ENCODE measurements at regions not wholly inside any gene's neighbourhood (a gene's known extent, or its start where the extent isn't known, plus 50 kb on each side); places are given as distances from the start of the nearest gene placed in this dataset.

DNA sequence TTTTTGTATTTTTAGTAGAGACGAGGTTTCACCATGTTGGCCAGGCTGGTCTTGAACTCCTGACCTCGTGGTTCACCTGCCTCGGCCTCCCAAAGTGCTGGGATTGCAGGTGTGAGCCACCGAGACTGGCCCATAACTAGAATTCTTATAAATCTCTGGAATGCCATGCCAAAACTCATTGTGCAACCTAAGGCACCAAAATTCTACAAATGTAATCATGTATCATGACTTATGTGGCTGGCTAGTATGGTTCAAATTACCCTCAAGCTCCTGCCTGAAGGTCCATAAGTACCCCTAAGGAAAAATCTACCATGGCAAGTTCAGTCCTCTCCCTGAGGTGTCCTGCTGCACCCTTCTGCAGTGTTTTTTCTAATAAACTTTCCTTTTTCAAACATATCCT, 63.8 kb upstream of the CSF1 start:
- Histone ChIP-seq H3K27me3 (ENCODE audit: insufficient read depth, low read depth) (no peaks in the 10 kb centered on the region), H4K20me1 (ENCODE audit: insufficient read depth) (no peaks in the 10 kb centered on the region), H3F3A (ENCODE audit: insufficient read depth, low read depth) (peaks cover 14% of the 10 kb centered on the region; the same call in 1 of the 2 replicates), H3K9me3 (ENCODE audit: insufficient read depth, low read depth) (no peaks in the 10 kb centered on the region), H3K27ac (no peak overlapping the region), H3K79me2 (ENCODE audit: low read depth) (no peaks in the 10 kb centered on the region), H3K36me3 (ENCODE audit: low read depth) (no peaks in the 10 kb centered on the region), H2AFZ (no peak overlapping the region), H3K4me1 (replicated peaks; ENCODE audit: insufficient read depth) (peaks cover 17% of the 10 kb centered on the region), H3K4me3 (no peak overlapping the region), H3K4me2 (no peak overlapping the region), H3K9me2 (ENCODE audit: insufficient read depth) (no peaks in the 10 kb centered on the region)
- intact Hi-C loops (cut with micrococcal nuclease; ENCODE audit: unreplicated experiment) = no loop called here
- TF ChIP-seq EZH2 (IDR thresholded peaks at IDR 0.05; ENCODE audit: low read depth) = no peak
- TF ChIP-seq, protein P1, sequence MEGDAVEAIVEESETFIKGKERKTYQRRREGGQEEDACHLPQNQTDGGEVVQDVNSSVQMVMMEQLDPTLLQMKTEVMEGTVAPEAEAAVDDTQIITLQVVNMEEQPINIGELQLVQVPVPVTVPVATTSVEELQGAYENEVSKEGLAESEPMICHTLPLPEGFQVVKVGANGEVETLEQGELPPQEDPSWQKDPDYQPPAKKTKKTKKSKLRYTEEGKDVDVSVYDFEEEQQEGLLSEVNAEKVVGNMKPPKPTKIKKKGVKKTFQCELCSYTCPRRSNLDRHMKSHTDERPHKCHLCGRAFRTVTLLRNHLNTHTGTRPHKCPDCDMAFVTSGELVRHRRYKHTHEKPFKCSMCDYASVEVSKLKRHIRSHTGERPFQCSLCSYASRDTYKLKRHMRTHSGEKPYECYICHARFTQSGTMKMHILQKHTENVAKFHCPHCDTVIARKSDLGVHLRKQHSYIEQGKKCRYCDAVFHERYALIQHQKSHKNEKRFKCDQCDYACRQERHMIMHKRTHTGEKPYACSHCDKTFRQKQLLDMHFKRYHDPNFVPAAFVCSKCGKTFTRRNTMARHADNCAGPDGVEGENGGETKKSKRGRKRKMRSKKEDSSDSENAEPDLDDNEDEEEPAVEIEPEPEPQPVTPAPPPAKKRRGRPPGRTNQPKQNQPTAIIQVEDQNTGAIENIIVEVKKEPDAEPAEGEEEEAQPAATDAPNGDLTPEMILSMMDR (conservative IDR thresholded peaks at IDR 0.05) = no peak
- no peak for DNase-seq
- ChIA-PET CTCF (no interaction called here), POLR2A (ENCODE audit: unreplicated experiment) (no interaction called here)
- BruUV-seq (replicated peaks) = no TSS peak

DNA sequence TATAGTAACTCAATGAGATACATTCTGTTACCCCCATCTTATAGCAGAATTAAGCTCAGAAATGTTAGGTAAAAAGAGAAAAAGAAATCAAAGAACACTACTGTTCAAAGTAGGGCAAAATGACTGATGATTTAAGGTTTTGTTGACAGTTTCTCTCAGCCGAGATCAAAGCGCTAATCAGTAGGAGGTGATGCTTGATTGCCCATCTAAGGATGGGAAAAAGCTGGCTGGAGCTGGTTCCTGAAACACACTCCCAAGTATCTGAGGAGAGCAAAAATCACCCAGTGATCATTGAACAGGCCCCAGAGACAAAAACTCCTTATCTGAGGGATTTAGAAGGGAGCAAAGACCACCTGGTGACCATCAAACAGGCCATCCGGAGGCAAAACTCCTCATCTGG, 64.5 kb upstream of the CSF1 start:
- intact Hi-C loops (cut with micrococcal nuclease; ENCODE audit: unreplicated experiment) = no loop called here
- CTCF ChIA-PET = no interaction called here
- POLR2A ChIA-PET (ENCODE audit: unreplicated experiment) = no interaction called here
- DNase-seq = no peak
- H2AFZ ChIP-seq = no peak overlapping the region
- H4K20me1 ChIP-seq (ENCODE audit: insufficient read depth) = no peaks in the 10 kb centered on the region
- H3K36me3 ChIP-seq (ENCODE audit: low read depth) = no peaks in the 10 kb centered on the region
- no peak overlapping the region for H3K27ac ChIP-seq
- H3K9me2 ChIP-seq (ENCODE audit: insufficient read depth) = no peaks in the 10 kb centered on the region
- H3K4me3 ChIP-seq = no peak overlapping the region
- H3K27me3 ChIP-seq (ENCODE audit: insufficient read depth, low read depth) = no peaks in the 10 kb centered on the region
- H3K4me2 ChIP-seq = no peak overlapping the region
- TF ChIP-seq EZH2 (IDR thresholded peaks at IDR 0.05; ENCODE audit: low read depth) = no peak
- TF ChIP-seq, protein P1 (conservative IDR thresholded peaks at IDR 0.05) = no peak
- H3K4me1 ChIP-seq (replicated peaks; ENCODE audit: insufficient read depth) = peaks cover 17% of the 10 kb centered on the region
- peaks cover 14% of the 10 kb centered on the region; the same call in 1 of the 2 replicates for H3F3A ChIP-seq (ENCODE audit: insufficient read depth, low read depth)
- H3K79me2 ChIP-seq (ENCODE audit: low read depth) = no peaks in the 10 kb centered on the region
- no TSS peak for BruUV-seq (replicated peaks)
- no peaks in the 10 kb centered on the region for H3K9me3 ChIP-seq (ENCODE audit: insufficient read depth, low read depth)

- Histone ChIP-seq H3F3A (ENCODE audit: insufficient read depth, low read depth) (peaks cover 13% of the 10 kb centered on the region; the same call in 1 of the 2 replicates), H3K9me2 (ENCODE audit: insufficient read depth) (no peaks in the 10 kb centered on the region), H4K20me1 (ENCODE audit: insufficient read depth) (no peaks in the 10 kb centered on the region), H3K36me3 (ENCODE audit: low read depth) (no peaks in the 10 kb centered on the region), H3K27ac (no peak overlapping the region), H3K4me2 (no peak overlapping the region), H3K4me1 (replicated peaks; ENCODE audit: insufficient read depth) (peaks cover 12% of the 10 kb centered on the region), H3K27me3 (ENCODE audit: insufficient read depth, low read depth) (no peaks in the 10 kb centered on the region), H3K4me3 (no peak overlapping the region), H2AFZ (no peak overlapping the region), H3K9me3 (ENCODE audit: insufficient read depth, low read depth) (no peaks in the 10 kb centered on the region), H3K79me2 (ENCODE audit: low read depth) (no peaks in the 10 kb centered on the region)
- intact Hi-C loops (cut with micrococcal nuclease; ENCODE audit: unreplicated experiment) = no loop called here
- no peak for DNase-seq
- ChIA-PET POLR2A (ENCODE audit: unreplicated experiment) (interaction anchor here (0.6 kb wide), 1 partner anchor 12 kb away, joined by 3 read pairs; no protein-coding TSS in a partner anchor), CTCF (no interaction called here)
- BruUV-seq (replicated peaks) = no TSS peak
- TF ChIP-seq, protein P1 (conservative IDR thresholded peaks at IDR 0.05) = no peak
- TF ChIP-seq EZH2 (IDR thresholded peaks at IDR 0.05; ENCODE audit: low read depth) = no peak
These were observed 65.0 kb upstream of the CSF1 start for GRCh38 chr1:109845658-109846057.

Measured in PC-9 (cell line).